Sigmoid colon (tissue), 6 donors: ENCODE measurements at regions not wholly inside any gene's neighbourhood (a gene's known extent, or its start where the extent isn't known, plus 50 kb on each side); places are given as distances from the start of the nearest gene placed in this dataset.

ENCODE experiments used
- DNase-seq: peaks from one replicate; pipeline ENCODE4 v3.0.0-alpha.2; 2019
- H3K27ac ChIP-seq, 4 donors: fragments of 200-600 bp; sonication (generic); one replicate each; pipeline ENCODE4 v1.5.1; 2016 to 2019; ENCODE audit warnings: mild to moderate bottlenecking in 1 of 4
- H3K27me3 ChIP-seq, 3 donors: fragments of 200-600 bp; sonication (generic); one replicate each; pipeline ENCODE4 v1.5.1; 2019; ENCODE audit warnings: mild to moderate bottlenecking in 1 of 3
- H3K36me3 ChIP-seq, 4 donors: fragments of 200-600 bp; sonication (generic); one replicate each; pipeline ENCODE4 v1.5.1; 2016 to 2019
- H3K4me1 ChIP-seq, 4 donors: fragments of 200-600 bp; sonication (generic); one replicate each; pipeline ENCODE4 v1.5.1; 2017 to 2019
- H3K4me3 ChIP-seq, 4 donors: fragments of 200-600 bp; sonication (generic); one replicate each; pipeline ENCODE4 v1.5.1; 2017 to 2019; ENCODE audit warnings: mild to moderate bottlenecking in 2 of 4, moderate library complexity in 1 of 4
- H3K9me3 ChIP-seq, 4 donors: fragments of 200-600 bp in 3 of 4; sonication (generic) in 3 of 4; one replicate each; pipeline versions ENCODE4 v1.5.1 to v1.6.1; 2013 to 2019
- CTCF ChIP-seq, 4 experiments: fragments of 450-650 bp in 3 of 4; fragments of 200-600 bp in 1 of 4; IDR thresholded peaks; one replicate each; pipeline ENCODE4 v1.5.1; 2016 to 2019; ENCODE audit warnings: antibody characterized with exemption in 4 of 4, mild to moderate bottlenecking in 3 of 4, moderate library complexity in 2 of 4
- EP300 ChIP-seq, 4 donors: sonication (generic); formaldehyde crosslinking; IDR thresholded peaks; one replicate each; pipeline ENCODE4 v1.6.1; 2017; ENCODE audit warnings: antibody characterized with exemption in 4 of 4
- POLR2A ChIP-seq, 2 donors: fragments of 450-650 bp; IDR thresholded peaks; one replicate each; pipeline ENCODE4 v1.6.1; 2016; ENCODE audit warnings: antibody characterized with exemption in 2 of 2, mild to moderate bottlenecking in 2 of 2, moderate library complexity in 2 of 2
- POLR2AphosphoS5 ChIP-seq, 4 donors: sonication (generic); formaldehyde crosslinking; IDR thresholded peaks; one replicate each; pipeline ENCODE4 v1.6.1; 2017; ENCODE audit warnings: antibody characterized with exemption in 4 of 4
- WGBS, 2 donors: extraction: QIAGEN DNeasy Blood & Tissue Kit; methylation state at CpG; one replicate each; pipeline ENCODE4 v1.1.7; 2013; 5-methylcytosine and 5-hydroxymethylcytosine counted together
- intact Hi-C: fragments of 100-400 bp; cut with DNase I; formaldehyde crosslinking; loops from one replicate; pipeline ENCODE4 v1.15.1; 2023
- donor health status: healthy with polysubstance abuse.
- donor health status: healthy.

GRCh38 chrX:81857192-81857591 is 655.3 kb downstream of the SH3BGRL start:
- Histone ChIP-seq H3K4me3 (no peak overlapping the region), H3K27ac (no peak overlapping the region), H3K4me1 (no peaks in the 10 kb centered on the region), H3K36me3 (no peaks in the 10 kb centered on the region), H3K9me3 (no peaks in the 10 kb centered on the region), H3K27me3 (no peaks in the 10 kb centered on the region)
- intact Hi-C loops: no loop called here
- TF ChIP-seq EP300 (IDR thresholded peaks at IDR 0.05): no peak
- TF ChIP-seq POLR2AphosphoS5 (IDR thresholded peaks at IDR 0.05): no peak
- TF ChIP-seq POLR2A (IDR thresholded peaks at IDR 0.05): no peak
- no peak for TF ChIP-seq CTCF (IDR thresholded peaks at IDR 0.05)
- no peak for DNase-seq

GRCh38 chrX:81866873-81867272 is 665.0 kb downstream of the SH3BGRL start:
- Histone ChIP-seq H3K4me1 (no peaks in the 10 kb centered on the region), H3K27me3 (no peaks in the 10 kb centered on the region), H3K36me3 (no peaks in the 10 kb centered on the region), H3K9me3 (no peaks in the 10 kb centered on the region), H3K27ac (no peak overlapping the region), H3K4me3 (no peak overlapping the region)
- DNase-seq: no peak
- intact Hi-C loops: no loop called here
- TF ChIP-seq POLR2AphosphoS5 (IDR thresholded peaks at IDR 0.05) (no peak), CTCF (IDR thresholded peaks at IDR 0.05) (no peak), POLR2A (IDR thresholded peaks at IDR 0.05) (no peak), EP300 (IDR thresholded peaks at IDR 0.05) (no peak)
- WGBS, 2 donors: 74 to 83% methylated on average over 3 of the region's 3 CpGs

GRCh38 chrX:81868979-81869378 is 667.1 kb downstream of the SH3BGRL start:
- no peak overlapping the region for H3K27ac ChIP-seq
- WGBS, 2 donors: 77 to 84% methylated on average over 5 of the region's 5 CpGs
- no peak overlapping the region for H3K4me3 ChIP-seq
- intact Hi-C loops: no loop called here
- no peak for DNase-seq
- no peaks in the 10 kb centered on the region for H3K4me1 ChIP-seq
- no peaks in the 10 kb centered on the region for H3K27me3 ChIP-seq
- no peaks in the 10 kb centered on the region for H3K36me3 ChIP-seq
- TF ChIP-seq POLR2AphosphoS5 (IDR thresholded peaks at IDR 0.05): no peak
- TF ChIP-seq POLR2A (IDR thresholded peaks at IDR 0.05): no peak
- TF ChIP-seq CTCF (IDR thresholded peaks at IDR 0.05): no peak
- no peak for TF ChIP-seq EP300 (IDR thresholded peaks at IDR 0.05)
- no peaks in the 10 kb centered on the region for H3K9me3 ChIP-seq

GRCh38 chrX:81874807-81875206 is 672.9 kb downstream of the SH3BGRL start:
- intact Hi-C loops: no loop called here
- no peak for DNase-seq
- 90 to 95% methylated on average over 3 of the region's 3 CpGs for WGBS, 2 donors
- Histone ChIP-seq H3K4me3 (no peak overlapping the region), H3K4me1 (peaks cover 0 to 5% (median 0%) of the 10 kb centered on the region in 4 donors), H3K27ac (no peak overlapping the region), H3K9me3 (no peaks in the 10 kb centered on the region), H3K36me3 (no peaks in the 10 kb centered on the region), H3K27me3 (no peaks in the 10 kb centered on the region)
- TF ChIP-seq EP300 (IDR thresholded peaks at IDR 0.05): no peak
- no peak for TF ChIP-seq CTCF (IDR thresholded peaks at IDR 0.05)

- WGBS, 2 donors: 83 to 97% methylated on average over 1 of the region's 1 CpG
- H3K27me3 ChIP-seq: no peaks in the 10 kb centered on the region
- intact Hi-C loops: no loop called here
- no peak overlapping the region for H3K4me3 ChIP-seq
- H3K9me3 ChIP-seq: no peaks in the 10 kb centered on the region
- H3K27ac ChIP-seq: no peak overlapping the region
- no peak for TF ChIP-seq EP300 (IDR thresholded peaks at IDR 0.05)
- TF ChIP-seq POLR2A (IDR thresholded peaks at IDR 0.05): no peak
- no peak for TF ChIP-seq CTCF (IDR thresholded peaks at IDR 0.05)
- TF ChIP-seq POLR2AphosphoS5 (IDR thresholded peaks at IDR 0.05): no peak
- H3K36me3 ChIP-seq: no peaks in the 10 kb centered on the region
- DNase-seq: no peak
- H3K4me1 ChIP-seq: peaks cover 0 to 5% (median 0%) of the 10 kb centered on the region in 4 donors
Measured at GRCh38 chrX:81875800-81876199, 673.9 kb downstream of the SH3BGRL start.
